ENCODE measurements at regions not wholly inside any gene's neighbourhood (a gene's known extent, or its start where the extent isn't known, plus 50 kb on each side); places are given as distances from the start of the nearest gene placed in this dataset.

DNA sequence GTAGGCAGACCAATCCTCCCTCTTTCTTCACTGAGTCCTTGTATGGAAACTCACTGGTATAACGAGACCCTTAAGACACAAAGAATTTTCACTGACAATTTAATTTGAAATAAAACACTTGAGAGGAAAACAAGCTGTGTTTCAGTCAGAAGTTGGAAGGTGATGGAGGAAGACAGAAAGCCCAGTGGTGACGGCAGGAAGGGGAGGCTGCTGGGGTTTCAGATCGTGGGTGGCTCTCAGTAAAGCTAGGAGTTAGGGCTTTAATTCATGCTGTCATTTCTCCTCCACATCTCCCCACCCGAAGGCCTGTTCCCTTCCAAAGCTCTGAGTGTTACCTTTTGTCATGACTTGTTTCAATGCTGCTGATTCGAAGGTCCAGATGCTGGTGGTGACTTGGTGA is 605.2 kb upstream of the DPP6 start:
- DNase-seq (ENCODE audit: low spot score) (no peak), ATAC-seq (ENCODE audit: low FRiP score) (no peak)
- no peak for TF ChIP-seq CTCF (IDR thresholded peaks at IDR 0.05)

DNA sequence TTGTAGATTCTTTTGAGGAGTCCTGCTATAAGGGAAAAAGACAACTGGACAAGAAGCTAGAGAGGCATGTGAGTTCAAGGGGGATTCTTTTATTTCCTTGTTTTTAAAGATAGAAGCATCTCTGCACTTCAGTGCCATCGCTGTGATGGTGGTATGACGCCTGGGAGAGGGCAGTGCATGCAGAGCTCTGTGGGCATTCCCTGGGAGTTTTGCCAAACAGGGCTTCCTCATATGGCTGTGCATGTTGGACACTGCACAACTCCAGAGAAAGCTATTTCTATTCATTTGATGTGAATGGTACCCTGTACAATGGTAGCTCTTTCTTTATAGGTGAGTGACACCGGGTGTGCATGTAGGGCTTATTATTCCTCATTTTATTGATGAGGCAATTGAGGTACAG is 599.5 kb upstream of the DPP6 start:
- ATAC-seq (ENCODE audit: low FRiP score) (no peak), DNase-seq (ENCODE audit: low spot score) (no peak)
- TF ChIP-seq CTCF (IDR thresholded peaks at IDR 0.05), result no peak

- no peak for TF ChIP-seq CTCF (IDR thresholded peaks at IDR 0.05)
- DNase-seq (ENCODE audit: low spot score) (no peak), ATAC-seq (ENCODE audit: low FRiP score) (no peak)
Measured at GRCh38 chr7:153454306-153454705, 597.9 kb upstream of the DPP6 start.

GRCh38 chr7:153457746-153458145 is 594.5 kb upstream of the DPP6 start:
- ATAC-seq (ENCODE audit: low FRiP score) (no peak), DNase-seq (ENCODE audit: low spot score) (no peak)
- TF ChIP-seq CTCF (IDR thresholded peaks at IDR 0.05), result no peak

GRCh38 chr7:153470004-153470671 is 582.1 kb upstream of the DPP6 start:
- TF ChIP-seq CTCF (IDR thresholded peaks at IDR 0.05), result no peak
- no peak for ATAC-seq (ENCODE audit: low FRiP score)
- no peak for DNase-seq (ENCODE audit: low spot score)

- TF ChIP-seq CTCF (IDR thresholded peaks at IDR 0.05), result no peak
- no peak for ATAC-seq (ENCODE audit: low FRiP score)
- DNase-seq (ENCODE audit: low spot score), result no peak
Measured at GRCh38 chr7:153472516-153472915, 579.7 kb upstream of the DPP6 start.

- DNase-seq (ENCODE audit: low spot score) (no peak), ATAC-seq (ENCODE audit: low FRiP score) (no peak)
- TF ChIP-seq CTCF (IDR thresholded peaks at IDR 0.05), result no peak
Measured at GRCh38 chr7:153473185-153473584, 579.0 kb upstream of the DPP6 start.

Data from omental fat pad (tissue), 3 donors.